Endodermal cell (in vitro differentiated cells): ENCODE measurements at regions not wholly inside any gene's neighbourhood (a gene's known extent, or its start where the extent isn't known, plus 50 kb on each side); places are given as distances from the start of the nearest gene placed in this dataset.

ENCODE experiments used
- DNase-seq: peaks from one replicate; pipeline ENCODE4 v3.0.0-alpha.2; 2017
- H3K27ac ChIP-seq: 2 replicates; pipeline ENCODE4 v1.5.1; 2013; ENCODE audit warnings: mild to moderate bottlenecking, low read depth, low read length, moderate library complexity
- H3K27me3 ChIP-seq: 2 replicates; pipeline ENCODE4 v1.6.1; 2013; ENCODE audit warnings: mild to moderate bottlenecking, low read length, moderate library complexity; ENCODE audit not compliant: insufficient read depth, control insufficient read depth, poor library complexity, severe bottlenecking
- H3K36me3 ChIP-seq: 2 replicates; pipeline ENCODE4 v1.7.0; 2013; ENCODE audit warnings: mild to moderate bottlenecking, low read length, moderate library complexity; ENCODE audit not compliant: control insufficient read depth, insufficient read depth
- H3K4me1 ChIP-seq: one replicate; pipeline ENCODE4 v1.7.0; 2013; ENCODE audit warnings: low read length; ENCODE audit not compliant: control insufficient read depth, insufficient read depth
- H3K4me3 ChIP-seq: 2 replicates; pipeline ENCODE4 v1.5.1; 2013; ENCODE audit warnings: mild to moderate bottlenecking, low read length, moderate library complexity
- H3K9ac ChIP-seq: 2 replicates; pipeline ENCODE4 v1.6.1; 2013; ENCODE audit warnings: mild to moderate bottlenecking, low read length, moderate library complexity; ENCODE audit not compliant: poor library complexity, severe bottlenecking; ENCODE audit errors: extremely low read depth
- H3K9me3 ChIP-seq: 2 replicates; pipeline ENCODE4 v1.6.1; 2013; ENCODE audit warnings: mild to moderate bottlenecking, low read length, moderate library complexity; ENCODE audit not compliant: control insufficient read depth
- H3K27ac Mint-ChIP-seq: 2 replicates; pipeline ENCODE4 v1.8.0; 2020; ENCODE audit warnings: mixed read lengths
- H3K27me3 Mint-ChIP-seq: 2 replicates; pipeline ENCODE4 v1.8.0; 2021; ENCODE audit warnings: mild to moderate bottlenecking, mixed read lengths; ENCODE audit not compliant: insufficient read depth
- H3K36me3 Mint-ChIP-seq: 2 replicates; pipeline ENCODE4 v1.8.0; 2020; ENCODE audit warnings: low read depth, mixed read lengths
- H3K4me1 Mint-ChIP-seq: 2 replicates; pipeline ENCODE4 v1.8.0; 2020; ENCODE audit warnings: mixed read lengths
- H3K4me3 Mint-ChIP-seq: 2 replicates; pipeline ENCODE4 v1.8.0; 2020; ENCODE audit warnings: mild to moderate bottlenecking, moderate library complexity, mixed read lengths
- H3K9me3 Mint-ChIP-seq: 2 replicates; pipeline ENCODE4 v1.8.0; 2020; ENCODE audit warnings: mild to moderate bottlenecking, mixed read lengths
- WGBS, 2 experiments: methylation state at CpG; one replicate each; pipeline versions ENCODE4 v1.1.5 to v1.1.7; 2013; ENCODE audit warnings: missing lambda C conversion rate in 2 of 2, mixed read lengths in 1 of 2; ENCODE audit not compliant: insufficient coverage in 1 of 2, insufficient read length in 1 of 2; 5-methylcytosine and 5-hydroxymethylcytosine counted together
- TF ChIP-seq, protein P1 (sequence below): fragments of 200-600 bp; sonication (generic); conservative IDR thresholded peaks from 2 replicates; pipeline ENCODE4 v1.5.0; 2021; ENCODE audit warnings: antibody characterized with exemption, mild to moderate bottlenecking

DNA sequence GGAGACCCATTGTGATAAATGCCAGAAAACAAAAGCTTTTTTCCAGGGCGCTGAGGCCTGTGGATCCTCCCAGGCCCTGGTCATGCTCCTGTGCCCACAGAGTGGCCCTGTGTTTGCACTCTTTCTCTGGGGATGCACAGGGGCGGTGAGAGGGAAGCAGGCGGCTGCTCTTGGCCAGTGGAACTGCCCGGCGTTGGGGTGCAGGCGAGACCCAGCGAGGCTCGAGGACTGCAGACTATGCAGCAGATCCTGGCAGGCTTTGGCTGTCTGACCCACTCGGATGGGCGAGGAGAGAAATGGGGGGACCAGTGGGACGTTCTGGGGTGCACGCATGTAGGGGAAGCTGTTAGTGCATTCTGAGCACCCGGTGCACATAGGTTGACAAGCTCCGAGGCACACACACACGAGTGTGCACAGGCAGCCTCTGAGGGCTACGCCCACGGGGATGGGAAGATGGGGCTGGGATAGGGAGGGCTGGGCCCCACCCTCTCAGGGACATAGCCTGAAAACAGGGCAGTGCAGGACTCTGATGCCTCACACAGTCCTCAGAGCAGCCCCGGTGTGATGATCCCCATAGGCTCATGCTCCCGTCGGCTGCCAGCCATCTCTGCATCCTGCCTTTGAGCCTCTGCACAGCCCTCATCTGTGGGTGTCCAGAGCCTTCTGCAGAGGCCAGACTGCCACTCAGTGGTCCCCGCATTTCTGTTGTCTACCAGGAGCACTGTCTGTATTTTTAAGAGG, 1233.5 kb downstream of the BRD1 start:
- H3K27me3 ChIP-seq: no peaks in the 10 kb centered on the region
- WGBS, 2 experiments: 93 to 94% methylated on average over 16 to 21 of the region's 21 CpGs
- no peak for DNase-seq
- peaks cover 22% of the 10 kb centered on the region for H3K36me3 ChIP-seq
- no peaks in the 10 kb centered on the region for H3K4me1 ChIP-seq
- TF ChIP-seq, protein P1, sequence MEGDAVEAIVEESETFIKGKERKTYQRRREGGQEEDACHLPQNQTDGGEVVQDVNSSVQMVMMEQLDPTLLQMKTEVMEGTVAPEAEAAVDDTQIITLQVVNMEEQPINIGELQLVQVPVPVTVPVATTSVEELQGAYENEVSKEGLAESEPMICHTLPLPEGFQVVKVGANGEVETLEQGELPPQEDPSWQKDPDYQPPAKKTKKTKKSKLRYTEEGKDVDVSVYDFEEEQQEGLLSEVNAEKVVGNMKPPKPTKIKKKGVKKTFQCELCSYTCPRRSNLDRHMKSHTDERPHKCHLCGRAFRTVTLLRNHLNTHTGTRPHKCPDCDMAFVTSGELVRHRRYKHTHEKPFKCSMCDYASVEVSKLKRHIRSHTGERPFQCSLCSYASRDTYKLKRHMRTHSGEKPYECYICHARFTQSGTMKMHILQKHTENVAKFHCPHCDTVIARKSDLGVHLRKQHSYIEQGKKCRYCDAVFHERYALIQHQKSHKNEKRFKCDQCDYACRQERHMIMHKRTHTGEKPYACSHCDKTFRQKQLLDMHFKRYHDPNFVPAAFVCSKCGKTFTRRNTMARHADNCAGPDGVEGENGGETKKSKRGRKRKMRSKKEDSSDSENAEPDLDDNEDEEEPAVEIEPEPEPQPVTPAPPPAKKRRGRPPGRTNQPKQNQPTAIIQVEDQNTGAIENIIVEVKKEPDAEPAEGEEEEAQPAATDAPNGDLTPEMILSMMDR: no peak
- H3K9ac ChIP-seq: no peak overlapping the region
- no peak overlapping the region for H3K27ac ChIP-seq
- H3K27ac Mint-ChIP-seq: no peak overlapping the region
- peaks cover 7% of the 10 kb centered on the region for H3K9me3 Mint-ChIP-seq
- H3K4me3 ChIP-seq: no peak overlapping the region
- no peak overlapping the region for H3K4me3 Mint-ChIP-seq
- no peaks in the 10 kb centered on the region for H3K27me3 Mint-ChIP-seq
- peaks cover 12% of the 10 kb centered on the region for H3K9me3 ChIP-seq
- H3K4me1 Mint-ChIP-seq: no peaks in the 10 kb centered on the region
- peaks cover 27% of the 10 kb centered on the region for H3K36me3 Mint-ChIP-seq

DNA sequence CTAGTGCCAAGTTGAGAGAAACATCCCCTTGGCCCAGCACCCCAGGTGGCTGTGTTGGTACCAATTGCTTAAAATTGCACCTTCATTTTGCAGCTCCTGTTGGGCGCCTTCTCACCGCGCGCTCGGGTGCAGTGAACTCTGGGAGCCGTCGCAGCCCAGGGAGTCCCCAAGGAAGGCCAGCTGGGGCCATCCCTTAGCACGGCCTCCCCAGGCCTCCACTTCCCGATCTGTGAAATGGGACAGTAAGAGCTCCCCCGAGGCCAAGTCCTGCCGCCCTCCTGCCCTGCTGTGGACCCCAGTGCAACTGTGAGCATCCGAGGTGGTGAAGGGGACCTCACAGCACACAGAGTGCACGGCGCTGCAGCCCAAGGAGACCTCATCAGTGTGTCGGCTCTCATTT, 1234.1 kb downstream of the BRD1 start:
- H3K9me3 ChIP-seq: peaks cover 12% of the 10 kb centered on the region
- no peak overlapping the region for H3K27ac ChIP-seq
- Mint-ChIP-seq H3K4me3 (no peak overlapping the region), H3K27ac (no peak overlapping the region), H3K27me3 (no peaks in the 10 kb centered on the region), H3K9me3 (peaks cover 7% of the 10 kb centered on the region), H3K36me3 (peaks cover 24% of the 10 kb centered on the region), H3K4me1 (no peaks in the 10 kb centered on the region)
- 96 to 100% methylated on average over 6 to 15 of the region's 15 CpGs for WGBS, 2 experiments
- no peaks in the 10 kb centered on the region for H3K27me3 ChIP-seq
- no peak overlapping the region for H3K4me3 ChIP-seq
- H3K36me3 ChIP-seq: peaks cover 26% of the 10 kb centered on the region
- no peaks in the 10 kb centered on the region for H3K4me1 ChIP-seq
- no peak for DNase-seq
- no peak overlapping the region for H3K9ac ChIP-seq
- TF ChIP-seq, protein P1: no peak

DNA sequence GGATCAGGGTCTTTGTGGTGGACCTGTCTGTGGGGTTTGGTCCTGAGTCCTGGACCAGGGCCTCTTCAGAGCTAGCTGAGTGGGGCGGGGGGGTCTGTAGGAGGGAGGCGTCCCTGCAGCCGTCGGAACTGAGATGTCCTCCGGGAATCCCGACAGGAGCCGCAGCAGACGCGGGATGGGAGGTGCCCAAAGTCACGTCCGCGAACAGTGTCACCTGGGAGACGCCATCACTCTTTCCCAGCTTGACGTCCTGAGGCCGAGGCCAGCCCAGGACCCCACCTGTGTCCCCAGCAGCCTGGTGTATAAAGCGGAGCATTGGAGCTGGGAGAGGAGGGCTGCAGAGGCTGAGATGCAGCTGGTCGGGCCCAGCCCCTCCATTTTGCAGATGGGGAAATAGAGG, 1234.7 kb downstream of the BRD1 start:
- no peaks in the 10 kb centered on the region for H3K27me3 ChIP-seq
- no peak overlapping the region for H3K27ac ChIP-seq
- Mint-ChIP-seq H3K4me1 (no peaks in the 10 kb centered on the region), H3K4me3 (no peak overlapping the region), H3K27ac (no peak overlapping the region), H3K36me3 (peaks cover 18% of the 10 kb centered on the region), H3K27me3 (no peaks in the 10 kb centered on the region), H3K9me3 (peaks cover 4% of the 10 kb centered on the region)
- 91 to 100% methylated on average over 4 to 17 of the region's 17 CpGs for WGBS, 2 experiments
- no peak overlapping the region for H3K4me3 ChIP-seq
- peaks cover 7% of the 10 kb centered on the region for H3K9me3 ChIP-seq
- DNase-seq: no peak
- no peaks in the 10 kb centered on the region for H3K4me1 ChIP-seq
- TF ChIP-seq, protein P1: no peak
- no peak overlapping the region for H3K9ac ChIP-seq
- H3K36me3 ChIP-seq: peaks cover 22% of the 10 kb centered on the region
